Liver (tissue), 3 donors: ENCODE measurements at regions not wholly inside any gene's neighbourhood (a gene's known extent, or its start where the extent isn't known, plus 50 kb on each side); places are given as distances from the start of the nearest gene placed in this dataset.

Source experiments
- GABPA ChIP-seq, 2 donors: IDR thresholded peaks in 1 of 2; conservative IDR thresholded peaks in 1 of 2; 2 replicates each; pipeline ENCODE4 v1.6.1; 2016; ENCODE audit warnings: antibody characterized with exemption in 2 of 2, mild to moderate bottlenecking in 1 of 2, moderate library complexity in 1 of 2
- JUND ChIP-seq, 2 donors: IDR thresholded peaks; 2 replicates each; pipeline ENCODE4 v1.6.1; 2016; ENCODE audit warnings: antibody characterized with exemption in 2 of 2
- RAD21 ChIP-seq, 2 donors: IDR thresholded peaks; 2 replicates each; pipeline ENCODE4 v1.6.1; 2016; ENCODE audit warnings: antibody characterized with exemption in 2 of 2, mild to moderate bottlenecking in 2 of 2
- RXRA ChIP-seq, 2 donors: IDR thresholded peaks; 2 replicates each; pipeline ENCODE4 v1.6.1; 2017 to 2018; ENCODE audit warnings: antibody characterized with exemption in 2 of 2, mild to moderate bottlenecking in 1 of 2
- SP1 ChIP-seq: IDR thresholded peaks from 2 replicates; pipeline ENCODE4 v1.6.1; 2018; ENCODE audit warnings: antibody characterized with exemption, mild to moderate bottlenecking
- TAF1 ChIP-seq: conservative IDR thresholded peaks from 2 replicates; pipeline ENCODE4 v1.6.1; 2016; ENCODE audit warnings: antibody characterized with exemption, mild to moderate bottlenecking
- TF ChIP-seq, protein P1 (sequence below): IDR thresholded peaks from 2 replicates; pipeline ENCODE4 v1.6.1; 2016; ENCODE audit warnings: antibody characterized with exemption
- TF ChIP-seq, protein P2 (sequence below): fragments of 150-350 bp; IDR thresholded peaks from 2 replicates; pipeline ENCODE4 v1.5.1; 2017; ENCODE audit warnings: improper control_type of control experiment, low read depth, low read length; ENCODE audit not compliant: missing input control
- TF ChIP-seq, protein P3 (sequence below): IDR thresholded peaks from 2 replicates; pipeline ENCODE4 v1.6.1; 2016; ENCODE audit warnings: antibody characterized with exemption, mild to moderate bottlenecking
- TF ChIP-seq, protein P4 (sequence below): IDR thresholded peaks from 2 replicates; pipeline ENCODE4 v1.6.1; 2016; ENCODE audit warnings: antibody characterized with exemption
- TF ChIP-seq, protein P5 (sequence below): IDR thresholded peaks from 2 replicates; pipeline ENCODE4 v1.6.1; 2016; ENCODE audit warnings: antibody characterized with exemption
- donor health status: healthy.
- donor health status: healthy.

DNA sequence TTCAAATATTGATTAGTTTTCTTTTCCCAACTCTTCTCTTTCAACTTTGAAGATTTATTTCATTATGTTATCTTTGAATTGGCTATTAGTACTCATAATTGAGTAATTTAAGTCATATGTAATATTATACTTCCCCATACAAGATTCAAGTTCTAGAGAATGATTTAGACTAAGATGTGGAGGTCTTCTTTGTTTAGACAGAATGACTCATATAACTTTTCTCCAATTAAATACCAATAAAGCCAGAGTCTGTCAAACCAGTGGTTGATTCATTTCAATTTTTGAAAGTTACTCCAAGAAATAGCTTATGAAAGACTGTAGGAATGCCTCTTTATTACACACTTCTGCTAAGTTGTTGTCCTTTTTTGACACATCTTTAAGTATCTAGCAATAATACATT is 115.8 kb upstream of the SLC35F3 start:
- TF ChIP-seq RXRA (IDR thresholded peaks at IDR 0.05) (no peak), JUND (IDR thresholded peaks at IDR 0.05) (no peak), TAF1 (no peak), SP1 (no peak), GABPA (IDR thresholded peaks at IDR 0.05 in 1 of 2, conservative IDR thresholded peaks at IDR 0.05 in 1 of 2) (no peak), RAD21 (IDR thresholded peaks at IDR 0.05) (no peak)
- TF ChIP-seq, protein P1, sequence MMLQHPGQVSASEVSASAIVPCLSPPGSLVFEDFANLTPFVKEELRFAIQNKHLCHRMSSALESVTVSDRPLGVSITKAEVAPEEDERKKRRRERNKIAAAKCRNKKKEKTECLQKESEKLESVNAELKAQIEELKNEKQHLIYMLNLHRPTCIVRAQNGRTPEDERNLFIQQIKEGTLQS = no peak
- TF ChIP-seq, protein P2, sequence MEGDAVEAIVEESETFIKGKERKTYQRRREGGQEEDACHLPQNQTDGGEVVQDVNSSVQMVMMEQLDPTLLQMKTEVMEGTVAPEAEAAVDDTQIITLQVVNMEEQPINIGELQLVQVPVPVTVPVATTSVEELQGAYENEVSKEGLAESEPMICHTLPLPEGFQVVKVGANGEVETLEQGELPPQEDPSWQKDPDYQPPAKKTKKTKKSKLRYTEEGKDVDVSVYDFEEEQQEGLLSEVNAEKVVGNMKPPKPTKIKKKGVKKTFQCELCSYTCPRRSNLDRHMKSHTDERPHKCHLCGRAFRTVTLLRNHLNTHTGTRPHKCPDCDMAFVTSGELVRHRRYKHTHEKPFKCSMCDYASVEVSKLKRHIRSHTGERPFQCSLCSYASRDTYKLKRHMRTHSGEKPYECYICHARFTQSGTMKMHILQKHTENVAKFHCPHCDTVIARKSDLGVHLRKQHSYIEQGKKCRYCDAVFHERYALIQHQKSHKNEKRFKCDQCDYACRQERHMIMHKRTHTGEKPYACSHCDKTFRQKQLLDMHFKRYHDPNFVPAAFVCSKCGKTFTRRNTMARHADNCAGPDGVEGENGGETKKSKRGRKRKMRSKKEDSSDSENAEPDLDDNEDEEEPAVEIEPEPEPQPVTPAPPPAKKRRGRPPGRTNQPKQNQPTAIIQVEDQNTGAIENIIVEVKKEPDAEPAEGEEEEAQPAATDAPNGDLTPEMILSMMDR = no peak
- TF ChIP-seq, protein P3, sequence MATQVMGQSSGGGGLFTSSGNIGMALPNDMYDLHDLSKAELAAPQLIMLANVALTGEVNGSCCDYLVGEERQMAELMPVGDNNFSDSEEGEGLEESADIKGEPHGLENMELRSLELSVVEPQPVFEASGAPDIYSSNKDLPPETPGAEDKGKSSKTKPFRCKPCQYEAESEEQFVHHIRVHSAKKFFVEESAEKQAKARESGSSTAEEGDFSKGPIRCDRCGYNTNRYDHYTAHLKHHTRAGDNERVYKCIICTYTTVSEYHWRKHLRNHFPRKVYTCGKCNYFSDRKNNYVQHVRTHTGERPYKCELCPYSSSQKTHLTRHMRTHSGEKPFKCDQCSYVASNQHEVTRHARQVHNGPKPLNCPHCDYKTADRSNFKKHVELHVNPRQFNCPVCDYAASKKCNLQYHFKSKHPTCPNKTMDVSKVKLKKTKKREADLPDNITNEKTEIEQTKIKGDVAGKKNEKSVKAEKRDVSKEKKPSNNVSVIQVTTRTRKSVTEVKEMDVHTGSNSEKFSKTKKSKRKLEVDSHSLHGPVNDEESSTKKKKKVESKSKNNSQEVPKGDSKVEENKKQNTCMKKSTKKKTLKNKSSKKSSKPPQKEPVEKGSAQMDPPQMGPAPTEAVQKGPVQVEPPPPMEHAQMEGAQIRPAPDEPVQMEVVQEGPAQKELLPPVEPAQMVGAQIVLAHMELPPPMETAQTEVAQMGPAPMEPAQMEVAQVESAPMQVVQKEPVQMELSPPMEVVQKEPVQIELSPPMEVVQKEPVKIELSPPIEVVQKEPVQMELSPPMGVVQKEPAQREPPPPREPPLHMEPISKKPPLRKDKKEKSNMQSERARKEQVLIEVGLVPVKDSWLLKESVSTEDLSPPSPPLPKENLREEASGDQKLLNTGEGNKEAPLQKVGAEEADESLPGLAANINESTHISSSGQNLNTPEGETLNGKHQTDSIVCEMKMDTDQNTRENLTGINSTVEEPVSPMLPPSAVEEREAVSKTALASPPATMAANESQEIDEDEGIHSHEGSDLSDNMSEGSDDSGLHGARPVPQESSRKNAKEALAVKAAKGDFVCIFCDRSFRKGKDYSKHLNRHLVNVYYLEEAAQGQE = no peak
- TF ChIP-seq, protein P4, sequence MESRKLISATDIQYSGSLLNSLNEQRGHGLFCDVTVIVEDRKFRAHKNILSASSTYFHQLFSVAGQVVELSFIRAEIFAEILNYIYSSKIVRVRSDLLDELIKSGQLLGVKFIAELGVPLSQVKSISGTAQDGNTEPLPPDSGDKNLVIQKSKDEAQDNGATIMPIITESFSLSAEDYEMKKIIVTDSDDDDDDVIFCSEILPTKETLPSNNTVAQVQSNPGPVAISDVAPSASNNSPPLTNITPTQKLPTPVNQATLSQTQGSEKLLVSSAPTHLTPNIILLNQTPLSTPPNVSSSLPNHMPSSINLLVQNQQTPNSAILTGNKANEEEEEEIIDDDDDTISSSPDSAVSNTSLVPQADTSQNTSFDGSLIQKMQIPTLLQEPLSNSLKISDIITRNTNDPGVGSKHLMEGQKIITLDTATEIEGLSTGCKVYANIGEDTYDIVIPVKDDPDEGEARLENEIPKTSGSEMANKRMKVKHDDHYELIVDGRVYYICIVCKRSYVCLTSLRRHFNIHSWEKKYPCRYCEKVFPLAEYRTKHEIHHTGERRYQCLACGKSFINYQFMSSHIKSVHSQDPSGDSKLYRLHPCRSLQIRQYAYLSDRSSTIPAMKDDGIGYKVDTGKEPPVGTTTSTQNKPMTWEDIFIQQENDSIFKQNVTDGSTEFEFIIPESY = no peak
- TF ChIP-seq, protein P5, sequence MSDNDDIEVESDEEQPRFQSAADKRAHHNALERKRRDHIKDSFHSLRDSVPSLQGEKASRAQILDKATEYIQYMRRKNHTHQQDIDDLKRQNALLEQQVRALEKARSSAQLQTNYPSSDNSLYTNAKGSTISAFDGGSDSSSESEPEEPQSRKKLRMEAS = no peak
